GM04504 (cell line): ENCODE measurements at regions not wholly inside any gene's neighbourhood (a gene's known extent, or its start where the extent isn't known, plus 50 kb on each side); places are given as distances from the start of the nearest gene placed in this dataset.
A peak's percentile ranks its signal among the peaks of the same experiment; 100 is the strongest.

Source experiments
- DNase-seq: peaks from one replicate; pipeline ENCODE4 v3.0.0-alpha.2; 2012; ENCODE audit warnings: low read depth

DNA sequence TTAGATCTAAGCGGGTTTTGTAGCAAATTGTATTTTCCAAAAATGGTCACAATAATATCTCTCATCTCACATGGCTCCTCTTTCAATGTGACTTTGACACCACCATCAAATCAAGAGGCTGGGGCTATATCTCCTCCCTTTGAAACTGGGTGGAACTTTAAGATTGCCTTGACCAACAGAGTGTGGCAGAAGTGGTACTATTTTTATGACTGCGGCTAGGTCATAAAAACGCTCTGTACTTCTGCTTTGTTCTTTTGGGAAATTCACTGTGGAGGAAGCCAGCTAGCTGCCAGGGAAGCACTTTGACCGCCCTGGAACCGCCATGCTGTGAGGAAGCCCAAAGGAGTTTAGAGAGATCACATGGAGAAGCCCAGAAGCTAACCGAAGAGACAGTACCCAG lies 50.7 kb upstream of the ACOT11 start:
- no peak for DNase-seq

DNA sequence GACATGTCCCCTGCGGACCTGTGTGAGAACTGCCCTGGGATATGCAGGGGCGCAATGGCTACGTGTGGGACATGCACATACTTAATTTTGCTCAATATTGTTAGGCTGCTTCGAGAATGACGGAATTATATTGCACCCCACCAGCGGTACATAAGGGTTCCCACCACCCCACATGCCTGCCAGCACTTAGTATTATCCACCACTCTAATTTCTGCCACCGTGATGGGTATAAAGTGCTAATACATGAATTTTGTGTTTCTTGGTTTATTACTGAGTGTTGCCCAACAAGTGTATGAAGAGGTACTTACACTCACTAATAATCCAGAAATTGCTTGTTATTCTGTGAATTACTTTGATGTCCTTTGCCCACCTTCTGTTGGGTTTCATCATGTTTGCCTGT lies 52.1 kb upstream of the ACOT11 start:
- no peak for DNase-seq

DNA sequence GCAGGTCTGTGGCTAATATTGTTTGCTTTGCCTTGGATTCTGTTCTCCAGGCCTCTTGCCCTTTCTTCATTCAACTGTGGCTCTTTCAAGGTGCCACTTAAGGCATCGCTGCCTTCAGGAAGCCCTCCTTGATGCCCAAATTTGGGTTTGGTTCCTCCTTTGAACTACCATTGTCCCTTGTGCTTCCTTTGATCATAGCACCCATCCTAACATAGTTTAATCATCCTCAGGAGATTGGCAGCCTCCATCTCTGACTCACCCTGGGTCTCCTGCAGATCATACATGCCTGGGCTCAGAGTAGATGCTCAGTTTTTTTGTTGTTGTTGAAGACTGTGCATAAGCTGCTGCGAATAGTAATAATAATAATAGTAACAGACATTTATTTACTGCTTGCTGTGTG lies 54.4 kb upstream of the ACOT11 start:
- no peak for DNase-seq

DNA sequence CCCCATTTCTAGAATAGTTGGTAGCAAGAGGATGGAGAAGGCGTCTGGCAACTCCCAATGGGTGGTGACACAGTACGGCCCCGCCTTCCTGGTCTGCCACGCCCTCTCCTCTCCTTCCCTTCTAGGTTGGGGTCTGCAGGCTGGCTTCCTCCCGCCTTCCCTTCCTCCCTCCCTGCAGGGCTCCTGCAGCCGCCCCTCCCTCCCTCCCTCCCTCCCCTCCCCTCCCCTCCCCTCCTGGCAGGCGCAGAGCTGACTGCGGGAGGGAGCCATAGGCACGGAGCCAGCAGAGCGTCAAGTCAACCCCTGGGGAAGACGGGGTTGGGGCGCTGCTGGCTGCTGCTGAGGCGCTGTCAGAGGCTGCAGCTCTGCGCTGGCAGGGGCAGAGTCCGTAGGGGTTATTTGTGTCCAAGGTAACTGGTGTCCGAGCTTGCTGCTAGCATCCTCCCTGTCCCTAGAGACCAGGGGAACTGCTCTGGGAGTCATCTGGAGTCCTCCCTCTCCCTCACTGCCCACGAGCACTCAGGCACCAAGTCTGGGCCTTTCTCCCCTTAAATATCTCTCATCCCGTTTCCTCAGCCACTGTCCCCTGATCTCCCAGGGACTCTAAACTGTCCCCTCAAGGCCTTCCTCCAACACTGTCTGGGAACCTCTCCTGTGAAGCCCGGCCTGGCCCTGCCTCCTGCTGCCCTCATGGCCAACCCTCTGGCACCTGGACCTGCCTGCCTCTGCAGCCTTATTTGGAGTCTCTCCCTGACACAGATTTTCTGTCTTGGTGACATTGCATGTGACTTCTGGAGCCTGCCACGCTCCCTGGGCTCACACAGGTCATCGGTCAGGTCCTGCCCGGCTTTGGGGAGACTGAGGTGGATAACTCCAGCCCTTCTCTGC lies 57.4 kb upstream of the ACOT11 start:
- DNase-seq: no peak

DNA sequence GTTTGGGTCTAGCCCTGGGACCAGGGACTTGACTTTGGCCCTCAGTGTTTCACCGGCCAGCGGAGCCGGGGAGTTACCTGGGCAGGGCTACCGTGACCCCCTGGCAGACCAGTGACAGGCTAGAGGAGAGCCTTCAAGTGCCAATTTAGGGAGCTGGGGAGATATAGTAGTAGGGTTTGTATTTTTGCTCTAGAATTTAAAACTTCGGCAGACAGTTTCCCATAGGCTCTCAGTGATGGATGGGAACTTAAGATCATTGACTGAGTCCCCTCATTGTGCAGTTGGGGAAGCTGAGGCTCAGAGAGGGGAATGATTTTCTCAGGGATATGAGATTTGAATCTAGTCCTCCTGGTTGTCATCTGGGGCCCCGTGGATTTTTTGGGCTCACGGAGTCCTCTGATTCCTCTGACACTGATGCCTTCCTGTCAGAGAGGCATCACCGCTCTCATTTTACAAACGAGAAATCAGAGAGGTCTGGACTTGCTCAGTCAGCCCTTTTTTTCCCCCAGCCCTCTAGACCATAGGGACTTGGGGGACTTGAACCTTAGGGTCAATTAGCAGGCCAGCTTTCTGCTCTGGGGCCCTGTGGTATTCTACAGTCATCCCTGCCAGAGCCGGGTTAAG lies 58.3 kb upstream of the ACOT11 start:
- DNase-seq: no peak

DNA sequence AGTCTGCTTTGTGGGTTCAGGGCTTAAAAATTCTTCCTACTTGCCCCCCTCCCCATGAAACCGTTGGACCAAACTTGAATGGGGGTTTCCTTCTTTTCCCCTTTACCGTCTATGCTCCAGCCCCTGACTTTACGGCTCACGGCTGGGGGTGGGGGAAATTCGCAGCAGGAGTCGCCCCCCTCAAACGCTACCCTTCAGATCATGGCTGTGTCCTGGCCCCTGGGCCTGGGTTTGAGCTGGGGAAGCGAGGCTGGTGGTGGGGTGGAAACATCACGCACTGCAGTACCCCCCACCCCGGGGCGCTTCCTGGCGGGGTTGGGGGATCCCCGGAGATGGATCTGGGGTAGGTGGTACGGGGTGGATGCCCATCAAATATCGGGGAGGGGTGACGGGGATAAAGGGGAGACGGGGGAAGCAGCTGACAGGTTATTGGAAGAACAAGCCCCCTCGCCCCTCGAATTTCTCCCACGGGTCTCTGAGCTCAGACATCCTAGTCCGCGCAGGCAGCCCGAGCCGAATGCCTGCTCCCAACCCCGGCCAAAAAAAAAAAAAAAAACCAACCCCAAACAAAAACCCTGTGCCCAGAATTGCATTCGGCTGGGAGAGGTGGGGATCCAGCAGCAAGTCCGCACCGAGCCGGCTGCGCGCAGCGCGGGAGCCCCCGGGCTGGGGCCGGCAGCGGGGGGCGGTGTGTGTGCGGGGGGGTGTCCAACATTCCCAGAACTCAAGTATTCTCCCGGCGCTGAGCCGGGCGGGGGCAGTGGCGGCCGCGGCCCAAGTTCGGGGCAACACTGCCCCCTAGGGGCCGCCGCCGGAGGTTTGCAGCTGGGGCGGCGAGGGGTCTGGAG lies 59.0 kb upstream of the ACOT11 start:
- peak; percentile 42 for DNase-seq

DNA sequence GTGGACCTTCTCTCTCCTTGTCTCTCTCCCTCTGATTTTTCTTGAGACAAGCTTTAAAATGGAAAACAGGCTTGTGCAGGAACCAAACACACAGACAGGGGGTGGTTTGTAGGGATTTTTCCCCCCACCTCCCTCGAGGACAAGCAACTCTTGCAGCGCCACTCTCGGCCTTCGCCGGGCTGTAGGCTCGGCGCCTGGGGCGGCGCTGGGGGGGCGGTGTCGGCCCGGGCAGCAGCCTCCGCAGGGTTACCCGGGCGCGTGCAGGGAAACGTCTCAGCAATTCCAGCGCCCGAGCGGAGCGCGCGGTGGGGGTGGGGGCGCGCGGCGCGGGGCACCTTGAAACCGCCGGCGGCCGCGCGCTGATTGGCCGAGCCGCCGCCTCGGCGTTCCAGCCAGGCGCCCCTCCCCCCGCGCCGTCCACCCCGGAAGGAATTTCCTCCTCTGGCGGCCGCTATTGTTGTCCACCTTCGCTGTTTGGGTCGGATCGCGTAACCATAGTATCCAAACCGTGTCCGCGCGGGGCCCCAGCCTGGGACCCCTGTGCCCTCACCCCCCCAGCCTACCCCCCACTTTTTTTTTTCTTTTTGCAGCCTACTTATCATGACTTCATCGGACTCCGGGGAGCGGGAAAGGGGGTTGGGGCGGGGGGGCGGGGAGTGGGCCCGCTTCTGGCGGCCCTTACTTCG lies 59.8 kb upstream of the ACOT11 start:
- peak; percentile 77 for DNase-seq

DNA sequence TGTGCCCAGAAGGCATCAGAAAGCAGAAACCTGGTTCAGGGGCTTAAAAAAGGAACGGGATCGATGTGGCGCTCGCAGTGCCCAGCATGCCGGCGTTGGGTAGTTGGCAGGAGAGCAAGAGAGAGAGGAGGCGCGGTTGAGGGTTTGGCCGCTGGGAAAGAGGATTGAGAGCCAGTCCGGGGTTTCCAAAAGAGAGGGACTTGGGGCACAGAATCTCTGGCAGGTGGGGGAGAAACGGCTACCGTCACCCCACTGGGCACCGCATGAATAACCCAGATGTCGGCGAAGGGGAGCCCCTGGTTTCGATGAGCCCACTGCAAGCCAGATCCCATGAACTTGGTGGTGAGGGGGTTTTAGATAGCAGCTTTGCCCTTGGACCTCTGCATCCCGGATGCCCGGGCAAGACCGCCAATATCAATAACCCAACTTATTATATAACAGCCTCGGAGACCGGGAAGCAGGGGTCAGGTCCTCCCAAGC lies 60.4 kb upstream of the ACOT11 start:
- DNase-seq: no peak

DNA sequence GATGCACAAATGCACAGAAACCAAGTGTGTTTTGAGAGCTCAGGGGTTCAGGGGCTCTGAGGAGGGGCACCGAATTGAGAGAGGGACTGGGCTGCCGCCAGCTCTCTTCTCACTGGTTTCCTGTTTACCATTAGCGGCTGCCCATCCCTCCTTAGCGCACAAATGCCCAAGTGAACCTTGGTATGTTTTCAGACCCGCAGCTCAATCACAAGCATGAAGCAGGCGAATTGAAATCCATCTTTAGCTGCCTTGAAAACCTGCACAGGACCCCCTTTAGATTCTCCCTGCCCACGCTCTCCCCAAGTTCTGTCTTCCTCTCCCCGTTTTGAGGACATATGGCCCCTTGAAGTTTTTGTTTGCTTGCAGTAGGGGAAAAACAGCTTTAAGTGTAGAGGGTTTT lies 61.1 kb upstream of the ACOT11 start:
- DNase-seq: no peak

DNA sequence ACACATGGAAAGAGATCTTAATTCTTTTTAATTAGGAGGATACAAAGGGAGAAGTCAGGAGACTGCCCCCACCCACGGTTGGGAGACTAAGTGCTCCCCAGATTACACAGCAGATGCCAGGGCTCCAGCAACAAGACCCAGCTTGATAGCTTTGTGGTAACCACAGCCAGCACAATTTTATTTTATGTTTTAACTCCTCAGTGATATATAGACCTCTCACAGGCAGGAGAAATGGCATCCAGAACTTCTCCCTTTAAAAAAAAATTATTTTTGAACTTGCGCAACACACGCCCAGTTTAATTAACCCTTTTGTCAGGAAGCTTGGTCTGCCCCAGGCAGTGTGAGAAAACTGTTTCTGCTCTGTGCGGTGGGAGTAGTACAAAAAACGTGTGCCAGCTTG lies 62.6 kb upstream of the ACOT11 start:
- DNase-seq: no peak

DNA sequence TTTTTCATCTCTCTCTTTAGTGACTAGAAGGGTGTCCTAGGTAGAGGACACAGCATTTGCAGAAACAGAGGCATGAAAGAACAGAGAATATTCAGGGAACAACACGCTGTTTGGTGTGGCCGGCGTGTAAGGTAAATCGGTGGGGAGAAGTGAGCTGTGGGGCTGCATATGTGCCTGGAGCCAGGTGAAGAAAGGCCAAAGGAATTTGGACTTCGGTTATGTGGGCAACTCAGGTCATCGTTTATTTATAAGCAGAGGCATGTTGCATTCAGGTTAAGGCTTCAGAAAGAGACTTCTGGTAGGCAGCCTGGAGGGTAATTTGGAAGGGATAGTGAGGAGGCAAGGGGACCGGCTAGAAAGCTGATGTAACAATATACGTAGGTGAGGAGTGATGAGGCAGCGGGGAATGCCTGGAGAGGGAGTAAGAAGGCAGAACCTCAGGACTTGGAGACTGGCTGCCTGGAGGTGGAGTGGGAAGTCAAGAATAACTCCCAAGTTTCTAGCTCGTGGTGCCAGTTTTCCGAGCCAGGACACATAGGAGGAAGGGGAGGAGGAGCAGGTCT lies 64.1 kb upstream of the ACOT11 start:
- no peak for DNase-seq

DNA sequence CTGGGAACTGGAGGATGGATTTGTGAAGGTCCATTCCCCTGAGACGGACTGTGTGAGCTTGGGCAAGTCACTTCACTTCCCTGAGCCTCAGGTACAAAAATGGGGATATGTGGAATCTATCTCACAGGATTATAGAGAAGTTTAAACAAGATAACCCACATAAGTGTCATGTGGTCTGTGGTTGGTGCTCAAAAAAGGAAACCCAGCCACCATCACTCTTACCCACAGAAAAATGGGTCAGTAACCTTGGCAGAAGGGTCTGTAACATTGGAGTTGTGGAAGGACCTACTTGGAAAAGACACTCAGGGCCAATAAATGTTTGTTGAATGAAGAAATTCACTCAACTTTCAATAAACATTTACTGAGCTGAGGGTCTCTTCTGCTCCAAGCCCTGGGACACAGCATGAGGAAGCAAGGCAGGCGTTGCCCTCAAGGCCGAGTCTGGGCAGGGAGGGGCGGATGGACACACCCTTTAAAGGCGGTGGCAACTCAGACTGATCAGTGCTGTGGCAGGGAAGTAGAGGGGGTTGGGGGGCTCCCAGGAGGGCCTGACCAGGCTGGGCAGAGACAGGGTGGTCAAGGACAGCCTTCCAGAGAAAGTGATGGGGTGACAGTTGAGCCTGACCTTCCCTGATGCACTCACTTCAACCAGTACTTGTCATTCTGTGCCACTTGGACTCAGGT lies 66.7 kb upstream of the ACOT11 start:
- no peak for DNase-seq

DNA sequence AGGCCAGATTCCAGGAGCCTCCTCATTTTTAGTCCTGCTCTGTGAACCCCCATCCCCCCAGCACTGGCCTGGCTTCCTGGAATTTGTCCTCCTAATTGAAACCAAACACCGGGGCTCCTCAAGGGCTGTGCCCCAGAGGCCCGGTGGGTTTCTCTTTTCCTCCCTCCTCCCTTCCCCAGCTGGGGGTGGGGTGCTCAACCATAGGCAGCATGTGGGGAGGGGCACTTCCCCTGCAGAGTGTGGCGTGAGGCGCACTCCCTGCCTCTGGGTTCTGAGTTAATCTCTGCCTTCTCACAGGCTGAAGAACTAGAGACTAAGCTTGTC lies 67.5 kb upstream of the ACOT11 start:
- DNase-seq: no peak

DNA sequence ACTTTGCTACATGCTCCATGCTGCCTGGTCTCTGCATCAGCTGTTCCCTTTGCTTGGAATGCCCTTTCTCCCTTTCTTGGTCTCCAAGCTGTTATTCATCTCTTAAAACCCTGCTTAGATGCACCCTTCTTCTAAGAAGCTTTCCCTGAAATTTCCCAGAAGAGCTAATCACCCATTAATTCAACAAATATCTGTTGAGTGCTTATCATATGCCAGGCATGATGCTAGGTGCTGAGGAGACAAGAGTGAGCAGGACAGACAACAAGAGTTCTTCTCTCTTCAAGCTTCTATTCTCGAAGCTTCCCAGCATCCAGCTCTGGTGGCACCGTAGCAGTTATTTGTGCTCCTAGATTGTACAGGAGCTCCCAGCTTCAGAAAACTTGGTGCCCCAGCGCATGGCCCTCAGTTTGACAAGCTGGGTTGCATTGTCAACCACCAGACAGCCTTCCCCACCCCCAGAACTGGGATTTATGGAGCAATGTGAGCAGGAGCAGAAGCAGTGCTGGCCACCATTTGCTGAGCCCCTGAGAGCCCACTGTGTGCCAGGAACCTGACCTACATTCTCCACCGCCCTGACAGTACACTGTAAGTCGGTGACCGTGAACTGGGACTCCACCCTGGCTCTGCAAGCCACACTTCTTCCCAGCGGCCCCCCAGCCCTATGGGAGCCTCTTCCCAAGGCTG lies 68.0 kb upstream of the ACOT11 start:
- no peak for DNase-seq

DNA sequence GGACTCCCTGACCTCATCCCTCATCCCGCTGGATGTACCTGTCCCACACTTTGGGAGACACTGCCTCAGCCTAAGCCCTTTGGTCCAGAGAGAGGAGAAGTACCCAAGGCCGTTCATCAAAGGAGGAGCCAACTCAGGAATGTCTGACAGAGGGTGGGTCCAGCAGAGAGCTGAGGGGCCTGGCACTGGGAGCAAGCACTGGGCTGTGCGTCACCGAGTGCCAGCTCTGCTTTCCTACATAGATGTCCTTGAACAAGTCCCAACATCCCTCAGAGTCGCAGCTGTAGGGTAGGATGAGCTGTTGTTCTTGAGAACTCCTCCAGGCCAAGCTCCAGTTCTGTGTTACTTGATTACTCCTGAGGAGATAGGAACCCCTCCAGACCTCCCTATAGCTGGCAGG lies 68.8 kb upstream of the ACOT11 start:
- no peak for DNase-seq

DNA sequence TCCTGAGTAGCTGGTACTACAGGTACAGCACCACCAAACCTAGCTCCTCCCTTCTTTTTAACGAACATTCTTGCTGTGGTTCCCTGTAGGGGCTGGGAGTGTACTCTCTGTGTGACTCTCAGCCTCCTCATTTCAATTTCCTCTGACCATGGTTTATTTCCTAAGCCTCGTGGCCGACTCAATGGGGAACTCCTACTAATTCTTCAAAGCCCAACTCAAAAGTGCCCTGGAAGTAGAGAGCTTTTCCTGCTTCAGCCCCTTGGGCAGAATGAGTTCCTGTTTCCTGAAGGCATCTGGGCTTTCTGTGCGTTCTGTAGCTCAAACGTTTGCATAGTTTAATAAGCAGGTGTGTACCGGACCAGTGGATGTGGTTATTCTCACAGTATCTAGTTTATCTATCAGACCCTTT lies 70.9 kb upstream of the ACOT11 start:
- DNase-seq: no peak

DNA sequence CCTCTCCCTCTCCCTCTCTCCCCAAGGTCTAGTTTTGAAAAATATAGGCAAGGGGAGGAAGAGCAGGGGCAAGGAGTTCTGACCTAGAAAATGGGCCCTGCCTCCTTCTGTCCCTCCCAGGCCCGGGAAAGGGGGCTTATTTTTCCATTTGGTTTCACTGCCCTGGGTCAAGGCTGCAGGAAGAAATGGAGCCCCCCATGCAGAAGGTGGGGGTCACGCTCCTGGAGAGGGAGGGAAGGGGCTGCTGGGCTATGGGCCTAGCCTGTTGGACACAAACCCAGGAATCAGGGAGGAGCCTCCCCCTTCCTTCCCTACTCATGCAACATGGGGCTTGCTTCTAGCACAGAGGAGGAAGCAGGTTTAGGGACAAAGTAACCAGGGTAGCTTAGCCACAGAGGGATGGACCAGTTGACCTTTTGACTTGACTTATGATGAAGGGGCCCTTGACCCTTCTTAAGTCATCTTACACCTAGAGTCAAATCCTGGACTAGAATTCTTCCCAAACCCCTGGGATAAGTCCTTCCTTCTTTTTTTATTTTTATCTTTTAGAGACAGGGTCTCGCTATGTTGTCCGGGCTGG lies 70.4 kb upstream of the SSBP3 start:
- DNase-seq: no peak

DNA sequence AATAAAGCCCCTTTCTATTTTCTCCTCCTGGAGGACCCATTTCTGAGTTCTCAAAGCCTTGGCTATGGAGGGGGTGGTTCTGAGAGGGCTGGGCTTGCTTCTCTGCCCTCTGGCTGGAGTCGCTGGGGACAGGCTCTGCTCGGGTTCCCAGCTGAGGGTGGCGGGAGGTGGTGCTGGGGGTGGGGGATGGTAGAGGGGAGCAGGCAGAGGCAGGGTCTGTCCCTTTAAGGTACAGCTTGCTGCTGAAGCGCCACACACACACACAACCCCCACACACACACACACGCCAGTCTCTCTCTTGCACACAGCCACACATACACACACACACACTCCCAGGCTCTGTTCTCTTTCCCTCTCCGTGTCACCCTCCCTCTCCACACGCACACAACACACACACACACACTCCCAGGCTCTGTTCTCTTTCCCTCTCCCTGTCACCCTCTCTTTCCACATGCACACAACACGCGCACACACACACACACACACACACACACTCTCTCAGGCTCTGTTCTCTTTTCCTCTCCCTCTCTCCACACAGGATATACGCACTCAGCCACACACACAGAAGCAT lies 69.8 kb upstream of the SSBP3 start:
- DNase-seq: no peak

DNA sequence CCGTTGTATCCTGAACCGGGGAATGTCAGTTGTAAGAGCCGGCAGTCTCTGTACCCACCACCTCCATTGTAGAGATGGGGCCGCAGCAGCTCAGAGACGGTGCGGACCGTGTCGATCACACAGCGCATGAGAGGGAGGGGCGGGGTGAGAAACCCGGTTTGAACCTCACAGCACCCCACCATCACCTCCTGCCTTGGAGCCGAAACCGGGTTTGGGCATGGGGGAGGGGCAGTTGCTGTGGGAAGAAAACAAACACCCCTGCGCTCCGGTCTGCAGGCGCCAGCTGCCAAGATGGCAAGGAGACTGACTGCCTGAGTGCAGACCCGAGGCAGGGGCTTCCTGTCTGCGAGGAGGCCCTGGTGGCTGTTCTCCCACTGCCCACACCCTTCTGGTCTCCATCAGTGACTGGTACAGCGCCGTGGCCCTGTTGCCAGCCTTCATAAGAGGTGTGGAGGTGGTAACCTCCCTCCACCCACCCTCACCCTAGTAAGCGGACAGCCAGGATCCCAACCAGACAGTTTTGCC lies 69.2 kb upstream of the SSBP3 start:
- DNase-seq: no peak
